ENCODE measurements at regions not wholly inside any gene's neighbourhood (a gene's known extent, or its start where the extent isn't known, plus 50 kb on each side); places are given as distances from the start of the nearest gene placed in this dataset.

DNA sequence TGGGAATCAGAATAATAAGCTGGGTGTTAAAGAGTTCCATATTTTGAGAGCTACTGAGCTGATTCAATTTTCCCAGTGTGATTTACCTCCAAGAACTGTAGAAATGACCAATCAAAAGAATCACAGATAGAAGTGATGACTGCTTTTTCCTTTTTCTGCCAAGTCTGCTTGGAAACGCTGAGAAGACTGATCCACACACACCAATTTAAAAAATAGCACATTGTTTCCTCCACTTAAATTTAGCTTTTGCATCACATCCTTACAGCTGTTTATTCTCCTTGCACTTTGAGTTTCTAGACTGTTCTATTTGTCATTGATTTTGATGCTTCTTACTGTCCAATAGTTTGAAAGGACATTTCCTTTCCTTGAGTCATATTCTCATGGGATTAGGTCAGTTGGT, 590.3 kb upstream of the CHAC2 start:
- no peaks in the 10 kb centered on the region for H3K9me3 ChIP-seq (ENCODE audit: control insufficient read depth, insufficient read depth, low read length)
- DNase-seq (ENCODE audit: low read depth, low spot score), result no peak
- H3K27ac ChIP-seq (ENCODE audit: low read depth, low read length), result no peak overlapping the region
- TF ChIP-seq CTCF (IDR thresholded peaks at IDR 0.05; ENCODE audit: low read depth, low read length), result no peak
- CTCF ChIA-PET, result no interaction called here
- H3K4me3 ChIP-seq (ENCODE audit: low read depth, low read length), result no peak overlapping the region
- H3K27me3 ChIP-seq (ENCODE audit: control insufficient read depth, insufficient read depth, low read length), result no peaks in the 10 kb centered on the region
- POLR2A ChIA-PET, result no interaction called here

- Histone ChIP-seq H3K27ac (ENCODE audit: low read depth, low read length) (no peak overlapping the region), H3K4me3 (ENCODE audit: low read depth, low read length) (no peak overlapping the region), H3K9me3 (ENCODE audit: control insufficient read depth, insufficient read depth, low read length) (no peaks in the 10 kb centered on the region), H3K27me3 (ENCODE audit: control insufficient read depth, insufficient read depth, low read length) (no peaks in the 10 kb centered on the region)
- TF ChIP-seq CTCF (IDR thresholded peaks at IDR 0.05; ENCODE audit: low read depth, low read length), result no peak
- no peak for DNase-seq (ENCODE audit: low read depth, low spot score)
- CTCF ChIA-PET, result no interaction called here
- POLR2A ChIA-PET, result no interaction called here
Measured at GRCh38 chr2:53174539-53174938, 593.1 kb upstream of the CHAC2 start.

DNA sequence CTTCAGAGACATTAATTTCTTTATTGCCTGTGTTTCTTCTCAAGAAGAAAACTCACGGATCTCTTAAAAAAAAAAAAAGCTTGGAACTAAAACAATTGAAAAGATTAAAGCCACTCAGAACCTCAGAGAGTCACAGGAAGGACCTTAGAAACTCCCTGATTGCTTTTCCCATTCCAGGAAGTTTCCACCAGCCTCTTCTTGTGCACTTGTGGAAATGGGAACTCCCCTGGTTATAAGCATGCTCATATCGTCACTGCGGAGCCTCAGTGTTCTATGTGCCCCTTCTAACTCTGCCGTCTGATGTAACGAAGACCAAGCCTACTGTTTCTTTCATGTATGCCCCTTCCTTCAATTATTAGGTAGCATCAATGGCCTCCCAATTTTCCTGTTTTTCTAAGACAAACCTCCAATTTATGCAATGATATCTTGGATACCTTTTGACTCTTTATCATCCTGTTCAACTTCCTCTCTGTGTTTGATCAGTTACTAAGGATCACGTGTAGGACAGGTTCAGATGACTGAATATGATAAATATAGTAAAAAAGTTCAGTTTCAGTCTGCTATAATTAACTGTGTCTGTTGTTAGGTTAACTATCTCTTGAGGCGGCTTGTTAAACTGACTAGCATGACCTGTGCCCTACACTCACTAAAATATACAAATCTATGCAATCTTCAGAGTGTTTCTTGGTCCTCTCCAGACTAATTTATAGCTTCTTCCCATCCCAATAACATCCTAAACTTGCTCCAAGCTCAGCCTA, 593.7 kb upstream of the CHAC2 start:
- CTCF ChIA-PET, result no interaction called here
- no peak for TF ChIP-seq CTCF (IDR thresholded peaks at IDR 0.05; ENCODE audit: low read depth, low read length)

GRCh38 chr2:53173091-53173490, 594.5 kb upstream of the CHAC2 start:
- ChIA-PET CTCF (interaction anchor here (0.6 kb wide), 1 partner anchor 337 kb away, joined by 3 read pairs; no protein-coding TSS in a partner anchor), POLR2A (no interaction called here)
- no peak for DNase-seq (ENCODE audit: low read depth, low spot score)
- Histone ChIP-seq H3K9me3 (ENCODE audit: control insufficient read depth, insufficient read depth, low read length) (no peaks in the 10 kb centered on the region), H3K4me3 (ENCODE audit: low read depth, low read length) (no peak overlapping the region), H3K27me3 (ENCODE audit: control insufficient read depth, insufficient read depth, low read length) (no peaks in the 10 kb centered on the region), H3K27ac (ENCODE audit: low read depth, low read length) (no peak overlapping the region)
- no peak for TF ChIP-seq CTCF (IDR thresholded peaks at IDR 0.05; ENCODE audit: low read depth, low read length)

More for the DNA sequence above, 593.7 kb upstream of the CHAC2 start:
- H3K27ac ChIP-seq (ENCODE audit: low read depth, low read length), result no peak overlapping the region
- H3K27me3 ChIP-seq (ENCODE audit: control insufficient read depth, insufficient read depth, low read length), result no peaks in the 10 kb centered on the region
- no peaks in the 10 kb centered on the region for H3K9me3 ChIP-seq (ENCODE audit: control insufficient read depth, insufficient read depth, low read length)
- POLR2A ChIA-PET, result no interaction called here
- no peak for DNase-seq (ENCODE audit: low read depth, low spot score)
- H3K4me3 ChIP-seq (ENCODE audit: low read depth, low read length), result no peak overlapping the region

DNA sequence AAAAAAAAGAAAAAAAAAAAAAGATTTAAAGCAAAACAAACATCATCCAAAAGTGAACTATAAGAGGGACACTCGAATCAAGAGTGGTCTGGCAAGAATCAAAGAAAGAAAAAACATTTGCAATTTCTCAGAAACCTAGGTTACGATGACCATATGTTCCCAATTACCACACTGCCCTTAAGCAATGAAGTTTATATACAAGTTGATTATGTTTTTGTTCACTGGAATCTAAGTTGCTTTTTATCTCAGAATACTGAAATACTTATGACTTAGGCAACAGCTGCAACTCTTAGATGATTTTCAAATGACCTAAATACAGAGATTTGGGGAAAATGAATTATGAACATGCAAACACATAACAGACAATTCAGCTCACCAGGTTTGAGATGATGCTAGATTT, 597.1 kb upstream of the CHAC2 start:
- no peaks in the 10 kb centered on the region for H3K9me3 ChIP-seq (ENCODE audit: control insufficient read depth, insufficient read depth, low read length)
- H3K27ac ChIP-seq (ENCODE audit: low read depth, low read length), result no peak overlapping the region
- H3K4me3 ChIP-seq (ENCODE audit: low read depth, low read length), result no peak overlapping the region
- no peak for TF ChIP-seq CTCF (IDR thresholded peaks at IDR 0.05; ENCODE audit: low read depth, low read length)
- ChIA-PET POLR2A (interaction anchor here (0.7 kb wide), 1 partner anchor 1110 kb away, joined by 3 read pairs; no protein-coding TSS in a partner anchor), CTCF (no interaction called here)
- peak; percentile 68 for DNase-seq (ENCODE audit: low read depth, low spot score)
- no peaks in the 10 kb centered on the region for H3K27me3 ChIP-seq (ENCODE audit: control insufficient read depth, insufficient read depth, low read length)

Measured in AG04450 (cell line).